IPS DF 19.7 (cell line): ENCODE measurements at regions not wholly inside any gene's neighbourhood (a gene's known extent, or its start where the extent isn't known, plus 50 kb on each side); places are given as distances from the start of the nearest gene placed in this dataset.

Experiments
- DNase-seq: peaks from one replicate; pipeline ENCODE4 v3.0.0-alpha.2; 2013; ENCODE audit warnings: low read depth, low spot score

DNA sequence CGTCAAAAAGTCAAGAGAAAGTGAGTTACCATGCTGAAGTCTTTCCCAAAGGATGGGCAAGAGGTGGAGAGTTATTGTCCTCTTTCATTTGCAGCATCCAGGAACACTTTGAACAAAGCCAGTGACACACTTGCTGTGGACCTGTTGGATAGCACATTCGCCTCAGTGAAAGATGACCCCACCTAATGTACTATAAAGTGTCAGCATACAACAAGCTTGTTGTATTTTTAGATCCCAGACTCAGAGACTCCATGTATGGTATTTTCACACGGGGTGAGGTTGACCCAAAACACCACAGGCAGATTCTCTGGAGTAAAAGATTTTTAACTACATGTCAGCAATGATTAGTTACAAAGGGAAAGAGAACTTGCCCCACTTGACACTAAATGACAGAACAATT is 273.8 kb downstream of the PTBP2 start:
- no peak for DNase-seq

DNA sequence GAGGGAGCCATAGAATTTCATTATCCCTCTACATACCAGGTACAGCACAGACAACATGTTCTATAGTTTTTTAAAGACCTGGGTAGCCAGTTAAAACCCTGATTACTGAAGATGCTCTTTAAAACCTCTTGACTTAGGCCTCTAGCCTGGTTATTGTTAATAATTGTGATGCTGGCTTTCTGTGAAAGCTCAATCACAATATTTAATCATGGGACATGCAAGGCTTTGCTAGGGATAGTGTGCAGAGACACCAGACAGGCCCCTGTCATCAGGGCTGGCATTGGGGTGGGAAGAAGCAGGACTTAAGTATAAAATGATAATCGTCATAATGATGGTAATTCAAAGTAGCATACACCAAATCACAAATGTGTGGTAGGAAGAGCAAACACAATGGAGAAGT is 274.4 kb downstream of the PTBP2 start:
- no peak for DNase-seq

DNA sequence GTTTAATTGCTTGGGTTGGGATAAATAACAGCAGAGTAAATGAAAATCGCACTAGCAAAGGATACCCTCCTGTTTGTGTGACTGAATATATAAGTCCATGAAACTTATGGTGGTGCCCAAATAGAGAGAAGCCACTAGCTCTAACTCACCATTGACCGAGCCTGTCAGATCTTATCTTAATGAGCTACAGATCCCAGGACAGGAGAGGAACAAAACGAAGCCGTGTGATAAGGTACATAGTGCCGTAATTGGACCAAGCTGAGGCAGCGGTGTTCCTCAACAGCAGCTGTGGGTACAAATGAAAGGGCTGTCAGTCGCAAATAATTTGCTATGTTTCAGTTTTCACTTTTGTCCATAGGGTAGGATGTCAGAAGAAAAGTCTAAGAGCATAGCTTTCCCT is 276.1 kb downstream of the PTBP2 start:
- no peak for DNase-seq

DNA sequence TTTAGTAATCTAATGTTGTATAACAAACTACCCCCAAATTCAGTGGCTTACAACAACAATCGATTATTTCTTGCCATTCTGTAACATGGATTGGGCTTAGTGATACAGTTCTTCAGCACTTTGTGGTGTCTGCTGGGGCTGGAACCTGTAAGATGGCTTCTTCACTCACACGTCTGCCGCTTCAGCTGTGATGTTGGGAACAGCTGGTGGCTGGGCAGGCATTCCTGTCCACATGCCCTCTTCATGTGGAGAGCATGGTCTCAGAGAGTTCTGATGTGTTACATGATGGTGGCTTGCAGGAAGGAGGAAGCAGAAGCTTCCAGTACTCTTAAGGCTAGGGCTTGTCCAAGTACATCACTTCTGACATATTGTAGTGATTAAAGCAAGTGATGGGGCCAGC is 276.9 kb downstream of the PTBP2 start:
- DNase-seq, result no peak

DNA sequence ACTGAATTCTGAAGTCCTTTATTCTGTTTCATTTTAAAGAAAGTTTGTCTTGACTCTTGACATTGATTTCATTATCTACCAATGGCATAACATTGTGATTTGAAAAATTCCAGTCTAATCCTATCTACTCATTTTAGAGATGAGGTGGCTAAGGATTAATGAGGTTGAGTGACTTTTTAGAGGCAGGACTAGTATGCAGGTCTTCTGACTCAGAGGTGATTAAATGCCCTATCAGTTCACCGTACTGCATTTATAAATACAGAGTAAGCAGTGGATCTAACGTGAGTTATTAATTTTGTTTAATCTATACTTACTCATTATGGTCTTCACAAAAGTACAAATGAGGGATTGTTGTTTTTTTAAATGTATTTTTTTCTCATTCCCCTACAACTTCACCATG is 277.6 kb downstream of the PTBP2 start:
- DNase-seq, result no peak

DNA sequence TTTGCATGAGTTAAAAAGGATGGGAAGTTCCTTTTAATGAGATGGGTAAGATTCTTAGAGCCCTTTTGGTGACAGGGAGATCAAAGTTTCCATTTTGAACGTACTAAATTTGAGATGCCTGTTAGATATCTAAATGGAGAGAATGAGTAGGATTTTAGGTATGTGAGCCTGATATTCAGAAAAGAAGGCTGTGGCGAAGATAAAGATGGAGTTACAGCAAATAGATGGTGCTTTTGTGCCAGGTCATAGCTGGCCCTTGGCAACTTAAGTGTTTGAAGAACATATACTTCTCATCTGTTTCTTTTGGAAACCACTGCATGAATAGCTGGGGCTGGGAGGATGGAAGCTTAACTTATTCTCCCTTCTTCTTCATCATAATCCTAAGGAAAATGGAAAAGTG is 282.5 kb downstream of the PTBP2 start:
- DNase-seq, result no peak

DNA sequence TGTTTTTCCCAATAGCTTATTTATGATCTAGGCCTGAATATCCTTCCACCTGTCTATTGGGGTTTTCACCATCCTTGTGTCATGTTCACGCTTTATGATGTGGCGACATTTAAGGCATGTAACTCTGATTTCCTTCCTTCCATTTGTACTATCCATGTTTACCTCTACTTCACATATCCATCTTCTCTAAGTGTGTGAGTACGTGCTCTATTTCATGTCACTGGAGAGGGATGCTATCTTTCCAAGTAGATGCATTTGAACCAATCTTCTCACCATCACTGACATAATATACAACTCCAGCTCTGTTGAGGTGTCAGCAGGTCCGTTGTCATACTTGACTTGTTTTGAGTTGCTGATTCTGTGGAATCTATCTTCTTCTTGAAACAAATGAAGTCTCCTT is 283.2 kb downstream of the PTBP2 start:
- DNase-seq, result no peak

DNA sequence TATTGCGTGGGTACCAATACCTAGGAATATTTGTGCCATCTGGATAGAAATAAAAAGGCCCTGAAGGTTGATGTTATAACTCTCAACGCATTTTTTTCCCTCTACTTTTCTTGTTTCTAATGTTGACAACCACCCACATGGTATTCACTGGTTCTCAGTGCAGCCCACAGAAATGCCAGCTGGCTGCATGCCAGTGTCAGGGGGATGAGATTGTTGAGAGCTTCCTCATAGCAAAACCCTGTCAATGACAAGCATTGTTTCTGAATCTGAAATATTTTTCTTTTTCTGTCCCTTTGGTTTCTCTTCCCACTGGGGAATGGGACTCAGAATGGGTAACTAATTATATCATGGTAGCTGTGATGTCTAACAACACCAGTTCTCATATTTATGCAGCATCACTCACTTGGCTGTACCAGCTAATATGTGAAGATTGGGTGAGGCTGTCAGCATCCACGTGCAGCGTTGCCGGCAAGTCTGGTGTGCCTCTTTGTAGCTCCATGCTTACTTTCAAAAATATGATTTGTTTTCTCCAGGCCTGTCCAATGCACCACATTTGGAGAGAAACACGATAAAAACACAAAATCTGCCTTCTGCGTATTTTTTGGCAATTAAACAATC is 284.6 kb downstream of the PTBP2 start:
- no peak for DNase-seq

DNA sequence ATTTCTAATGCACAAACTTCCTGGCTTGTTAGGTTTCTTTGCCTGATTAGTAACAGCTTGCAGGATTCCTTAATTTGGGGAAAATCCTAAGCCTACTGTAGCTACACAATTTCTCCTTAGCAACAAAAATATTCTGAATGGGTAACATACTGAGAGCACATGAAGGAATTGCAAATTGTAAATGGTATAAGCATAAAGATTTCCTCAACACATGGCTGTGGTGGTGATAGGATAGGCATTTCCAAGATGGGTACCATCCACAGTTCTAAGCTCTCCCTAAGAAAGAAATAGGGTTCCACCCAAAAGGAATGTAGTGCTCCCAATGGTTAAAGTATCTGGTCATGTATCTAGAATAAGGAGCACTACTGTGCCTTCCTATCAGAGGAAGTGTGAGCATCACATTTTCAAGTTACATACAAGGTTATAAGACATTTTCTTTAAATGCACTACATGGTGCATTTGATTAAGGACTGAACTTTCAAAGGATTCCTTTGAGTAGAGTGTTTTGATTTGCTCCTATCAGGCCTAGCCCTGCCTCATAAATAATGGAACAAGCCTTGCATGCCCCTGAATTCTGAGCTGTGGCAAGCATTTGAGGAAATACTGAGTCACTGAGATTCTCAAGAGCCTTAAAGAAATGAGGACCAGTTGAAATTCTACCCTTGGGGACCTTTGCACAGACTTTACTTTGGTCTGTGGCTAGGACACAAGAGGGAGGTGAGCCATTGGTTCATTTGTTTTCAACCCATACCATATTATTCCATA is 286.4 kb downstream of the PTBP2 start:
- DNase-seq, result no peak

DNA sequence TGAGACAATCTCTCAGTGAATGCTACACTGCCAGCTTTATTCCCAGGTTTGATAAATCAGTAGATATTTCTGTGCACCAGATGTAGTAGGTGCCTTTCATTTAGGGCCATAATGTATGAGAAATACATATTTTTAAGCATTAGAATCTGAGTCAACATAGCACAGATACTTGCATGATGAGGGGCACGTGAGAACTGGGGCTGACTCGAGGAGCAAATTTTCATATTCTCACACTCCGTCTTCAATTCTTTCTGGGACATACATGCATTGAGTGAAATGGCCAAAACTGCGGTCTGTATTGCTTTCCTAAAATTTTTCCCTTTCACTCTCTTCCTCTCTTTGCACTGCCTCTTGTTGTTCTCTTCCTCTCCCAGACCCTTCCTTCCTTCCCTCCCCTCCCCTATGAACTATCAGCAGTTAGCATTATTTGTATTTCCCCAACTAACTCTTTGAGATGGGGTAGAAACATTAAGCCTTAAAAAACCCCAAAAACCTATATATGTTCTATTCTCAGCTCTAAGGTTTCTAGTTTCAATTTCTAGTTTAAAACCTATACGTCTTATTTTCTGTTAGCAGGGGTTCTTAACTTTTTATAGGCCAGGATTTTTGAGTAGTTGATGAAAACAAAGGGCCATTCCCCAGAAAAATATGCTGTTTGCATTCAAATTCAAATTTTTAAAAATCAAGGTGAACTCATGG is 289.1 kb downstream of the PTBP2 start:
- no peak for DNase-seq

DNA sequence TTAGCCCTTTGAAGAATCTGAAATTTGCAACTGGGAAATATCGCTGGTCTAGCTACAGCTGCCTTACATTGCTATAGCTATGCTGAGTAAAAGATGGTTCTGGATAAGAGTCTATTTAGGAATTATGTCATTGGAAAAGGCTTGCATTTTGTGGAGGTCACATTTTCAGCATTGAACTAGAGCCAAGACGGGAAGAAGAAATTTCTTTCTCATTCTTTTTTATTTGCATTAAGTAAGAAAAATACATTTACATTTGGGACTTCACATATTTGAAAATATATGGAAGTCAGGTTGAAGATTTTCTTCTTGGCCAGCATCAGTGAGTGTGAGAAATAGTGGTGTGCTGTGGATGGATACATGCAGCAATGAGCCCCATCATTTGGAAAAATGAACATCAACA is 291.6 kb downstream of the PTBP2 start:
- DNase-seq, result no peak

DNA sequence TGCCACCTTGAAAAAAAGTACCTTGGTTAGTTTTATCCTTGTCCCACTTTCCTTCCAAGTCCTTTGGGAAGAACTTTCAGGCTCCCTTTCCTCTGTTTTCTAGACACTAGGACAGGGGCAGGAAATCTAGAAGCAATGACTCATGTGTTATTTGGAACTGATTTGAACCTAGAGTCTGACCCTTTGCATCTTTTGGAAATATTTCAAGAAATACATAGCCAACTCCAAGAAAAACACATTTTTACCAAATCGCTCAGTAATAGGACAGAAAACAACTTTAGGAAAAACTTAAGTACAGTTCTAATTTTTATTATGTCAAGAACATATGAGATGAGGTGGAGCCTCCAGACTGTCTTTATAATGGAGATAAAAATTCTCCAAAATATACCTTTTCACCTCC is 292.4 kb downstream of the PTBP2 start:
- no peak for DNase-seq

DNA sequence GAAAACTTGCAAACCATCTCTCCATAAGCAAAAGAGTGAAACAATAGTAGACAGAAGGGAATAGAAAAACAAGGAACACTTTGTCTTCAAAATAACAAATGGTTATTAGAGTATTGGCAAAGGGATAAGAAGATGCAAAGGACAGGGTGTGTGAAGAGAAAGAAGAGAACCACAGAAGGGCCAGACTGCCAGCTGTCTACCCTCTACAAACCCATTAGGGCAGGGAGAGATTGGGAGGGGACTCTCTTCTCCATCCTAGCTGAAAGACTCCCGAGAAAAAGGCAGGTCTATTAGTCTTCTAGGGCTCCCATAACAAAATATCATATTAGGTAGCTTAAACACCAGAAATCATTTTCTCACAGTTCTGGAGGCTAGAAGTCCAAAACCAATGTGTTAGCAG is 292.8 kb downstream of the PTBP2 start:
- no peak for DNase-seq

DNA sequence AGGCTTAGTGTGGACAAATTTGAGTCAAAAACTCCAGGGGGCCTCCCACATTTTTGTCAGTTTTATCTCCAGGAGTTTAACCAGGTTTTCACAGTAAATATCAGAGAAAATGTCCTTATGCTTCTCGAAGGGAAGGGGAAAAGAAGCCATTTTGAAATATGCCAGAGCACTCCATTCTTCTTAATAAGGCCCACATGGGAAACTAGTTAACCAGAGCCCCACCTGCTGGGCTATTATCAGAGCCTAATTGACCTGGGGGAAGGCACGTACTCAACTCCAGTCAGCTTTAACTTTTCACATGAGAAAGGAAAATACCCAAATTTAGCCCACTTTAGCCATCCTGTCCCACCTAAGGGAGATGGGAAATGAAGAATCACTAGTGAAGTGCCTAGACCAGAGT is 296.3 kb downstream of the PTBP2 start:
- DNase-seq, result peak; percentile 17
